ENCODE measurements at regions not wholly inside any gene's neighbourhood (a gene's known extent, or its start where the extent isn't known, plus 50 kb on each side); places are given as distances from the start of the nearest gene placed in this dataset.
A peak's percentile ranks its signal among the peaks of the same experiment; 100 is the strongest.

- no peak for DNase-seq (ENCODE audit: low read depth in 4 of 4, low spot score in 3 of 4)
Observed at GRCh38 chrX:25241461-25241860, 225.7 kb upstream of the ARX start.

DNA sequence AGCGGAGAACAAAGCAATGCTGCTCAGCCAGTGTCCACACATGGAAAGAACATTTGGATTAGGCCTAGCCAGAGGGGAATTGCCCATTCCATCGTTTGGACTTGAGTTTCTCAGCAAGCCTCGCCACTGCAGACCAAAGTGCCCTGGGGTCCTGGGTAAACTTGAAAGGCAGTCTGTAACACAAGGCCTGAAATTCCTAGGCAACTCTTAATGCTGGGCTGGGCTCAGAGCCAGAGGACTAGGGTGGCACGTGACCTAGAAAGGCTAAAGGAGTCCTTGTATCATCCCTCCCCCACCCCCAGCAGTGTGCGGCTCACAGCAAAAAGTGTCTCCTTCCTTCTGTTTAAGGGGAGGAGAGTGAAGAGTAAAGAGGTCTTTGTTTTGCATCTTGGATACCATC, 210.4 kb upstream of the ARX start:
- no peak for DNase-seq (ENCODE audit: low read depth in 4 of 4, low spot score in 3 of 4)

- no peak for DNase-seq (ENCODE audit: low read depth in 4 of 4, low spot score in 3 of 4)
Observed at GRCh38 chrX:25219480-25219879, 203.7 kb upstream of the ARX start.

GRCh38 chrX:25213611-25214010, 197.8 kb upstream of the ARX start:
- DNase-seq (ENCODE audit: low read depth in 4 of 4, low spot score in 3 of 4): no peak

GRCh38 chrX:25207803-25208475, 192.2 kb upstream of the ARX start:
- no peak for DNase-seq (ENCODE audit: low read depth in 4 of 4, low spot score in 3 of 4)

GRCh38 chrX:25206778-25207177, 191.0 kb upstream of the ARX start:
- no peak for DNase-seq (ENCODE audit: low read depth in 4 of 4, low spot score in 3 of 4)

DNA sequence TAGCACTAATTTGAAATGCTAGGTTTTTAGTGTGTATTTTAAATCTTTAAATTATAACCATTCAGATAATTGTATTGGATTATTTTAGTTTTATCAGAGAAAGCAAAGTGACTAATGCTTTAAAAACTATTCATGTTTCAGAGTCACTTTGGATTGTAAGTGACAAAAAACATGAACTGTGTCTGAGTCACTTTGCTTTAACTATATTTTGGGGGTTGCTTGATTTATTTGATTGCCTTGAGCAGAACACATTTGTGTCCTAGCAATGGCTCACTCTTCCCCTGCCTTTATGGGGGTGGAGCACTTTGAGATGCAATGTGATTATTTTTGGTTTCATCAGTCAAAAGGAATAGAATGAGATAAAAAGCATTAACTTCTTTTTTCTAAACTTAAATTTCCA, 188.4 kb upstream of the ARX start:
- DNase-seq (ENCODE audit: low read depth in 4 of 4, low spot score in 3 of 4): no peak

DNA sequence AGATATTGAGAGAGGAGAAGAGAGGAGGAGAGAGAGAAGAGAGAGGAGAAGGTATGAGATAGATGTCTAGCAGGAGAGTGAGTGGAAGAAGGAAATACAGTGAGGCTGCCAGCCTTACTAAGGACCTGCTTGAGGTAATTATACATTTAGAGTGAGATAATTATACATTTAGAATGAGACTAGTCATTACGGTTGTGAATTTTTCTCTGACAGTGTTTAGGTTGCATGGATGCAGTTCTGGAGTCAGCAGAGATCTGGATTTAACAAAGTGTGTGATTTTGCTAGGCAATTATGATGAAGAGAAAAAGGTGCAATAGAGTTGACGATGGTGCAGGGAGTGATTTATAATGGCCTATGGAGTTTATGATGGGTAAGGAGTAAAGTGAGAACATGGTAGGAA, 187.1 kb upstream of the ARX start:
- no peak for DNase-seq (ENCODE audit: low read depth in 4 of 4, low spot score in 3 of 4)

DNA sequence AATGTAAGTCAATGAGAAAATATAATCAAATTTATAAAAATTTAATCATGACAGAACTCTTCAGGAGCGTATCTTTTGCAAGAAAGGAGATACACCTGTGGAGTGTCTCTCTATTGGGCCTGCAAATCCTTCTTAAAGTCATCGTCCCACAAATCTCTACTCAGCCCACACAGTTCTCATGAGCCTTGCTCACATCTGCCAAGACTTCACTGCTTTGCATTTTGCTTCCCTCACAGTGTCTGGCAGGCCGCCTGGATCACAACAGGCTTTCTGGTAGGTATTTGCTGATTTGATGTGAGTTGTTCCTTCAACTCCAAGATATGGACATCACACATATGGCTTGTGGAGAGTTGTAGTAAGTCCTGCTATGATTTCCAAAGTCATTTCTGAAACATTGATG, 183.1 kb upstream of the ARX start:
- peak in 1 of 4 donors; percentile 1 for DNase-seq (ENCODE audit: low read depth in 4 of 4, low spot score in 3 of 4)

GRCh38 chrX:25198253-25198652, 182.5 kb upstream of the ARX start:
- no peak for DNase-seq (ENCODE audit: low read depth in 4 of 4, low spot score in 3 of 4)

- DNase-seq (ENCODE audit: low read depth in 4 of 4, low spot score in 3 of 4): no peak
Observed at GRCh38 chrX:25196221-25196620, 180.5 kb upstream of the ARX start.

GRCh38 chrX:25191403-25191802, 175.6 kb upstream of the ARX start:
- no peak for DNase-seq (ENCODE audit: low read depth in 4 of 4, low spot score in 3 of 4)

DNA sequence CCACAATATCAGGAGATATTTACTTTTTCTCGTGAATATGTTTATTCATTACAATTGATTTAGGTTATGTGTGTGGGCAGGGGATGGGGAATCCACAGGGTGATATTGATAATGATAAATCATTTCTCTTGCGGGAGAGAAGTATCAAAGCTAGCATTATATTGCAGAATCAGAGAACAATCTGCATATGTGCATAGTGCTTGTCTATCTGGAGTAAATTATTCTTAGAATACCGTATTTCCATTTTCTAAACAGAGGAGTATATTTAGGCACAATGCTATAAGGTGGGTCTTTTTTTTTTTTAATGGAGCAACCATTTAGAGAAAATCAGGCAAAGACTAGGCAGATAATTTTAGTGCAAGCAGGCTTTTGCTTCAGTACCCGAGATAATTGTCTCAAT, 166.0 kb upstream of the ARX start:
- DNase-seq (ENCODE audit: low read depth in 4 of 4, low spot score in 3 of 4): no peak

DNA sequence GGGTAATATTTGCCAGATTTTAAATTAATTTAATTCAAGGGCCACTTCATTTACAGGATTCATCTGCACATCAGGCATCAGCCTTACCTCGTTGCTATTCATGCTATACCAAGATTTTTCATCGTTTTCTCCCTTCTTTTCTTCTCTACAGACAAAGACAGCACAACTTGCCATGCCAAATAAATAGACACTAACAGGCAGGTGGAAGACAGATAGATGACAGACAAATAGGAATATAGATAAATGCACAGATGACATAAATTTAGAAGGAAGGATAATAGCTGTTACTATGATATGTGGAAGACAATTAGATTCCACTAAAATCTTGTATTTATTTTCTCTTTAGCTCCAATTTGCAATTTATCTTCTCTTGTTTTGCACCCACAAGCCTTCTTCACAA, 164.5 kb upstream of the ARX start:
- no peak for DNase-seq (ENCODE audit: low read depth in 4 of 4, low spot score in 3 of 4)

- no peak for DNase-seq (ENCODE audit: low read depth in 4 of 4, low spot score in 3 of 4)
Observed at GRCh38 chrX:25178555-25178954, 162.8 kb upstream of the ARX start.

GRCh38 chrX:25175743-25176142, 160.0 kb upstream of the ARX start:
- DNase-seq (ENCODE audit: low read depth in 4 of 4, low spot score in 3 of 4): no peak

DNA sequence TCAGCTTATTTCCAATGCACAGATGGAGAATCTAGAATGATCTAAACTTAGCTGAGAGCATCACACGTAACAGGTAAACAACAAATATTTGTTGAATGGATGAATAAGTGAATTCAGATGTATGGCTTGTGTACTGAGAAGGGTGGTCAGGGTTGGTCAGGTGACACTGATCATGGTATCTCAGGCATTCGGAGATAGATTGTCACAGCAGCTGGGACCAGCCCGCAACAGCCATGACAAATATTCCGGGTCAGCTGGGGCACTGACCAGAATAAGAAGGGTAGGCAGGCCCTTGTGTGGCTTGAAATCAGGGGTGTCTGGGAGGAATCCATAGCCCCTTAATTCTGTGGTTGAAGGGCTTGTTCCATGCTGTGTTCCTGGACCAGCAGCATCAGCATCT, 159.4 kb upstream of the ARX start:
- DNase-seq (ENCODE audit: low read depth in 4 of 4, low spot score in 3 of 4): no peak

GRCh38 chrX:25166546-25166945, 150.8 kb upstream of the ARX start:
- peak; percentile 5 to 29 (median 16) for DNase-seq (ENCODE audit: low read depth in 4 of 4, low spot score in 3 of 4)

DNA sequence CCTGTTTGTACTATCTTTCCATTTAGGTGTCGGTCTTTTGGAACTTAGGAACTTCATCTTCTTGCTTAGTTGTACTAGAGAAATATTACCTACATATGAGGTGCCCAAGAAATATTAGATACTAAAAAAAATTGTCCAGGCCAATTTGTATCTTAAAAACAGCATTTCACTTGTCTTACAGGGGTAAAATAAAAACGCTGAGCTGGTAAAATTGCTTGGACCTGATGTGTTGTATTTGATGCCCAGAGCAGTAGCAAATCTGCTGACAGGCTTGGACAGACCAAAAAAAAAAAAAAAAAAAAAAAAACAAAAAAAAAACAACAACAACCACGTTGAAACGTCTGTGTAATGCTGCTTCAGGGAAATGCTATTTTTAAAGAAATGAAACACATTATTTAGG, 150.4 kb upstream of the ARX start:
- no peak for DNase-seq (ENCODE audit: low read depth in 4 of 4, low spot score in 3 of 4)

DNA sequence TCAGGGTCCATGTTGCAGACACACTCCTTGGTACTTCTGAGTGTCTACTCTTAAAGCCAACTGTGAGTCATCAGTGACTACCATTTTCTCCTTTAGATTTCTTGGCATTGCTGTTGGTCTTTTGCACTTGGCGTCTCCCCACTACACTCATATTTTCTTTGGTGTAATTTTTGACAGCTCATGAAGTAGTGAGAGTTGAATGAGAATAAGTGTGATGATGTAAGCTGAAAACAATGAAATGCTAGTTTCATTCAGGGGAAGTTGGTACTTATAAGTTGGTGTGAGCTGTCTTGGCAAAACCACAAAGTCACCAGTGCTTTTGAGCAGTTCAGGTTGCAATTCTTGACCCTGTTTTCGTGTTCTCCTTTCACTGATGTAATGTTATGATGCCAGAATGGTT, 142.9 kb upstream of the ARX start:
- DNase-seq (ENCODE audit: low read depth in 4 of 4, low spot score in 3 of 4): no peak

- DNase-seq (ENCODE audit: low read depth in 4 of 4, low spot score in 3 of 4): no peak
Observed at GRCh38 chrX:25156832-25157231, 141.1 kb upstream of the ARX start.

DNA sequence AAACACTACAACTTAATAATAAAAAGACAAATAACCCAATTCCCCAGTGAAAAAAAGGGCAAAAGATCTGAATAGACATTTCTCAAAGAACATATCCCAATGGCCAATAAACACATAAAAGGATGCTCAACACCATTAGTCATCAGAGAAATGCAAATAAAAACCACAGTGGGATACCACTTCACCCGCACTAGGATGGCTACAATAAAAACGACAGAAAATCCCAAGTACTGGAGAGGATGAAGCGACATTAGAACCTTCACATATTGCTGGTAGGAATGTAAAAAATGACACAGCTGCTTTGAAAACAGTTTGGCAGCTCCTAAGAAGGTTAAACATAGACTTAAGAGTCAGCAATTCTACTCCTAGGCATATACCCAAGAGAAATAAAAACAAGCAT, 140.6 kb upstream of the ARX start:
- no peak for DNase-seq (ENCODE audit: low read depth in 4 of 4, low spot score in 3 of 4)

DNA sequence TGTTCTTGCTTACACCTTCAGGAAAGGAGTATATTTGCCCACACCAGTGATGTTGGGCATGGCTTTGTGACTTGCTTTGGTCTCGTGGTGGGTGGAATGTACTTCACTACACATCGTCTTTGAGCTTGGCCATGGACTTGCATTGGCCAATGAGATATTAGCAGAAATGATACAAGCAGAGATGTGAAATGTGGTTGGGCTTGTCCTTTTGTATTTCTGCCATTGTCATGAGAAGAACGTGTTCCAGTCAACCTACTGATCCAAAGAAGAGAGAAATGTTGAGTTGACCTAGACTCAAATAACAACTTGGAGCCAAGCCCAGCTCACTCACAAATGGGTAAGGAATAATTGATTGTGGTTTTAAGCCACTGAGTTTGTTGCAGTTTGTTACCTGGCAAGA, 138.4 kb upstream of the ARX start:
- DNase-seq (ENCODE audit: low read depth in 4 of 4, low spot score in 3 of 4): no peak

Data from left renal pelvis (tissue), 4 donors.